Adrenal gland (tissue), 5 donors: ENCODE measurements at regions not wholly inside any gene's neighbourhood (a gene's known extent, or its start where the extent isn't known, plus 50 kb on each side); places are given as distances from the start of the nearest gene placed in this dataset.
"Not testable (repeated sequence)": the region's sequence is repeated elsewhere in the genome, so short reads cannot be mapped to it uniquely, and the experiment has no call there.

Experiments
- POLR2A ChIP-seq, 2 donors: fragments of 450-650 bp; IDR thresholded peaks; one replicate each; pipeline ENCODE4 v1.6.1; 2017; ENCODE audit warnings: antibody characterized with exemption in 2 of 2, mild to moderate bottlenecking in 2 of 2, moderate library complexity in 1 of 2
- TF ChIP-seq, protein P1 (sequence below), 6 experiments: fragments of 450-650 bp in 4 of 6; fragments of 200-600 bp in 2 of 6; sonication (generic) in 1 of 6; IDR thresholded peaks; 1 replicate in 5 of 6; 2 replicates in 1 of 6; pipeline versions ENCODE4 v1.5.1 to v1.8.0; 2016 to 2021; ENCODE audit warnings: antibody characterized with exemption in 6 of 6, mild to moderate bottlenecking in 2 of 6, moderate library complexity in 1 of 6
- donor health status: DM: no; HTN: no; CAD: no.

DNA sequence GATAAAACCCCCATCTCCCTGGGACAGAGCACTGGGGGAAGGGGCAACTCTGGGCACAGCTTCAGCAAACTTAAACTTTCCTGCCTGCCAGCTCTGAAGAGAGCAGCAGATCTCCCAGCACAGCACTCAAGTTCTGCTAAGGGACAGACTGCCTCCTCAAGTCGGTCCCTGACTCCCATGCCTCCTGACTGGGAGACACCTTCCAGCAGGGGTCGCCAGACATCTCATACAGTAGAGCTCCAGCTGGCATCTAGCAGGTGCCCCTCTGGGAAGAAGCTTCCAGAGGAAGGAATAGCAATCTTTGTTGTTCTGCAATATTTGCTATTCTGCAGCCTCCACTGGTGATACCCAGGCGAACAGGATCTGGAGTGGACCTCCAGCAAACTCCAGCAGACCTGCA is 194.7 kb downstream of the RFPL4B start:
- TF ChIP-seq, protein P1, sequence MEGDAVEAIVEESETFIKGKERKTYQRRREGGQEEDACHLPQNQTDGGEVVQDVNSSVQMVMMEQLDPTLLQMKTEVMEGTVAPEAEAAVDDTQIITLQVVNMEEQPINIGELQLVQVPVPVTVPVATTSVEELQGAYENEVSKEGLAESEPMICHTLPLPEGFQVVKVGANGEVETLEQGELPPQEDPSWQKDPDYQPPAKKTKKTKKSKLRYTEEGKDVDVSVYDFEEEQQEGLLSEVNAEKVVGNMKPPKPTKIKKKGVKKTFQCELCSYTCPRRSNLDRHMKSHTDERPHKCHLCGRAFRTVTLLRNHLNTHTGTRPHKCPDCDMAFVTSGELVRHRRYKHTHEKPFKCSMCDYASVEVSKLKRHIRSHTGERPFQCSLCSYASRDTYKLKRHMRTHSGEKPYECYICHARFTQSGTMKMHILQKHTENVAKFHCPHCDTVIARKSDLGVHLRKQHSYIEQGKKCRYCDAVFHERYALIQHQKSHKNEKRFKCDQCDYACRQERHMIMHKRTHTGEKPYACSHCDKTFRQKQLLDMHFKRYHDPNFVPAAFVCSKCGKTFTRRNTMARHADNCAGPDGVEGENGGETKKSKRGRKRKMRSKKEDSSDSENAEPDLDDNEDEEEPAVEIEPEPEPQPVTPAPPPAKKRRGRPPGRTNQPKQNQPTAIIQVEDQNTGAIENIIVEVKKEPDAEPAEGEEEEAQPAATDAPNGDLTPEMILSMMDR (IDR thresholded peaks at IDR 0.05), result not testable (repeated sequence)
- TF ChIP-seq POLR2A (IDR thresholded peaks at IDR 0.05), result not testable (repeated sequence)
